ENCODE measurements at regions not wholly inside any gene's neighbourhood (a gene's known extent, or its start where the extent isn't known, plus 50 kb on each side); places are given as distances from the start of the nearest gene placed in this dataset.

DNA sequence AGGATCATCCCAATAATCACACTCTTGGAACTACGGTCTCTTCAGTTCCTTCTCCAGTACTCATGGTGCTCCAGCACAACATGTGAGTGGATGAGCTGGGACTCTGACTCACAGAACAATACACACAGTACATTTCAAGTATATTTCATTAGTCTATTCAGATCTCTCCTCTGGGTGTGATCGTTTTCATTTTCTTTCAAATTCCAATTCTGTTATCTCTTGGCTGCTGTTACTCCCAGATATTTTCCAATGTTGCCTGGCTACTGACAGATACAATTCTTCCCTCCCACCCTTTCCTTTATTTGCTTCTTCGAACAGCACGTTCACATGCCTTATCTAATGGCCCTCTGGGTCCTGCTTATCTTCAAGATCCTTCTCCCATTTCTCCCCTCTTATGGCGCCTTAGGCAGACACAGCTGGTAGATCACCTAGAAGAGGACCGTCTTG is 216.0 kb downstream of the ACKR3 start:
- TF ChIP-seq POLR2AphosphoS5 (IDR thresholded peaks at IDR 0.05; ENCODE audit: low read depth, low read length) (no peak), PAX5 (IDR thresholded peaks at IDR 0.05; ENCODE audit: insufficient read depth, low read length, severe bottlenecking) (no peak)
